ENCODE measurements at regions not wholly inside any gene's neighbourhood (a gene's known extent, or its start where the extent isn't known, plus 50 kb on each side); places are given as distances from the start of the nearest gene placed in this dataset.
"Not testable (repeated sequence)": the region's sequence is repeated elsewhere in the genome, so short reads cannot be mapped to it uniquely, and the experiment has no call there.

DNA sequence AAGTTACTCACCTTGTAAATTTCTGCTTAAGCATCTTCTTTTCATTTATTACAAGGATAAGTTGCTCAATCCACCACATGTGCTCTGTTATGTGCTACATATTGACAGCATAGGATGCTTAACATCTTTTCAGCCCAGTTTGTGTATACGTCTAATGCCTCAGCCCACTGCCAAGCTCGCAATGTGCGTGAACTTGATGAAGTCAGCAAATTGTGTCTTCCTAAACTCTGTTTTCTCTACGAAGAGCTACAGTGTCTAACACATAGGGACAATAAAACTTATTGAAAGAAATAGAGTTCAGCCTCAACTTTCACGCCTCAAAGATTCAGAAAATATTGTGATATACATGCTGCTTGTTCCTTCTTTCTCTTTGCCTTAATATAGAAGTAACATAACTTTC is 500.0 kb downstream of the TFAP2B start:
- DNase-seq (ENCODE audit: low spot score) = no peak

DNA sequence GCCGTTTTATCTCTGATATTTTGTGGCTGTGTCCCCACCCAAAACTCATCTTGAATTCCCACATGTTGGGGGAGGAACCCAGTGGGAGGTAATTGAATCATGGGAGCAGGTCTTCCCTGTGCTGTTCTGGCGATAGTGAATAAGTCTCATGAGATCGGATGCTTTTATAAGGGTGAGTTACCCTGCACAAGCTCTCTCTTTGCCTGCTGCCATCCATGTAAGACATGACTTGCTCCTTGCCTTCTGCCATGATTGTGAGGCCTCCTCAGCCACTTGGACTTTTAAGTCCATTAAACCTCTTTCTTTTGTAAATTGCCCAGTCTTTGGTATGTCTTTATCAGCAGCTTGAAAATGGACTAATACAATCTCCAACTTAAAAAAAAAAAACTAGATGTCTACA is 502.8 kb downstream of the TFAP2B start:
- DNase-seq (ENCODE audit: low spot score) = not testable (repeated sequence)

- DNase-seq (ENCODE audit: low spot score) = no peak
These were observed 503.8 kb downstream of the TFAP2B start for GRCh38 chr6:51322505-51322904.

DNA sequence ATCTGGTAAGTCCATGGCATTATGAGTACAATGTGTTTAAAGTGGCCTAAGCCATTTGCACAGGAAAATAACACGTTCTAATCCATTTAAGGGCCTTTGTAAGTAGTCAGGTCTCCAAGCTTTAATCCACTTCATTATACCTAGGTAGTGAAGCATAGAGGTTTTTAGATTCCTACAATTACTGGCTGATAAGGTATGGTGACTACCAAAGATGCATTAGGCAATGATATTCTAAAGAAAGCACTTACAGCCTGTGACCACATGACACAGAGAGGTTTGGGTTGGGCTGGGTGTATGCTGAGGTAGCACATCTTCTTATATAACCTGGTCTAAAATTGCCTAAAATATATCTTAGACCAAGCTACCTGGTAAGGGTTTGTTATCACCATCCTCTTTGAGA is 504.4 kb downstream of the TFAP2B start:
- no peak for DNase-seq (ENCODE audit: low spot score)

- DNase-seq (ENCODE audit: low spot score) = no peak
These were observed 512.3 kb downstream of the TFAP2B start for GRCh38 chr6:51330971-51331370.

DNA sequence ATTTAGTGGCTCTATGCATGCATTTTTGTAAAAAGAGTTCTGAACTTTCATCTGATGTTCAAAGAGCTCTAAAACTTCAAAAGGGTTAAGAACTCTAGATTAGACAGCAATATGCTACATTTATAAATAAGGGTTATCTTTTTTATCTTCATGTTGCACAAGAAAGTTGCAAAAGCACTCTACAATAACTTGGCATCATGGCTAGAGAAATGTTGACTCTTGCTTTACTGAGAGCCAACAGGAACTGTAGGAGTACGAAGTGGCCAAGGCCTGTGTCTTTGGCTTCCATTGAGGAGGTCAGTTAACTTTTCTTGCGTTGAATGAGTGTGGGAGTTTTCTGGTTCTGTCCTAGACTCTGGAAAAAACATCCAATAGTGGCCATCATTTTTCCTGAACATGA is 516.9 kb downstream of the TFAP2B start:
- no peak for DNase-seq (ENCODE audit: low spot score)

DNA sequence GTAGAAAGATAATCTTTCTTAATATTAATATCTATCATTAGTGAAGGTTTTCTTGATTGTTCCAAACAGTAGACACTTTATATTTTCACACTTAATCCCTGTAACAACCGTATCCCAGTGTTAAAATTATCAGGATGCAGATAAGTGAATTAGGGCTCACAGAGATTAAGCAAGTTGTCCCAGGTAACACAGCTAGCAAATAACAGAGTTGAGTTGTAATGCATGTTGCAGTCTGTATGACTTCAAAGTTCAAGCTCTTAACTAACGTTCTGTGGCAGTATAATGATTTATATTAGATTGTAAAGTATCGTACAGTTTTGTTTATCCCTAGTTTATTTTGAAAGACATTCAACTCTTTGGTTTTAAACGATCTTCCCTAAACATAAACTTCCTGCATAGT is 517.5 kb downstream of the TFAP2B start:
- no peak for DNase-seq (ENCODE audit: low spot score)

- DNase-seq (ENCODE audit: low spot score) = no peak
These were observed 518.6 kb downstream of the TFAP2B start for GRCh38 chr6:51337277-51337676.

GRCh38 chr6:51339108-51339507 is 520.4 kb downstream of the TFAP2B start:
- no peak for DNase-seq (ENCODE audit: low spot score)

DNA sequence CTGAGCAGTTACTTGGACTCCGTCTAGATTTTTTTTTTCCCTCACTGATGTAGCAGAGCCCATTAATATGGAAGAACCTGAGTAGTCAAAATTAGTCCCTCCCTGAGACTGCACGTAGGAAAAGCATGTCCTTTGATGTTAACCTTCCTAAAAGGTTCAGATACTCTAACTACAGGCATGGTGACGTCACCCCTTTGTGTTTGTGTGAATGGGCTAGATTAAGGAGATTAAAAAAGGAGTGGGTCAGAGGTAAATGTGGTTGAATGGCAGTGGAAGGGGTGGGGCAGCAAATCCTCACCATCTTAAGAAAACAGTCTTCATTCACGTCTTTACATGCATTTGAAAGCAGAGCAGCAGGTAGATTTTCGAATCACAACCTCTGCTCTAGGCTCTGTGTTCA is 521.1 kb downstream of the TFAP2B start:
- no peak for DNase-seq (ENCODE audit: low spot score)

DNA sequence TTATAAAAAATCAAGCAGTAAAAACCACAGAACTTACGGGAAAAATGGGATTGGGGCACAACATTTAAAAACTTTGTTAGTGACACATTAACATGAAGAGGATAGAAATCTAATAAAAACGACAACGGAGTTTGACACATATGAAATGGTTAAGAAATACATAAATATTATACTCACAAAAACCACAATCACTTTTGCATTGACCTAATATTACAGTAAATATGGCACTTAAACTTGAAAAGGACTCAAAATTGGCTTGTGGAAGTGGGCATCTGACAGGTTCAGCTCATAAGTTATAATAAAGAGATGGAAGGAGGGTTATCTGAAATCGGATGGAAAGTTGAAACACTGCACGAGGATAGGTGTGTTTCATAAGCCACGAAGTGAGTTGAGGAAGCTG is 523.7 kb downstream of the TFAP2B start:
- DNase-seq (ENCODE audit: low spot score) = no peak

DNA sequence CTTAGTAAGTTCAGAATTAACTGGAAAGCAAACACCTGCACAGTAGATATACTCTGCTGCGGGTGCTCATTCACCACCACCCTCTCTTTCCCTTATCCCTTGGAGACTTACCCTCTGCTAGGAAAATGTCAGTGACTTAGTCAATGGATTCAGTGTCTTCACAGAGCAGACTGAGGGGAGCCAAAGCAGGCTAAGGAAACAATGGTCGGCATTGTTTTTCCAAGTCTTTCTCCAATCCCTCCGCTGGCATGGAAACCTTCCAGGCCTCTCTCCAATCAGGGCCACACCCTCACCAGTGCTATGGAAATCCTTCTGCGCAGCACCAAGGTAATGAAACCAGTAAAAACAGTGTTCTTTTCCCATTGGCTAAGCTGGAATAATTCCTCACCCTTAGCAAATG is 531.2 kb downstream of the TFAP2B start:
- DNase-seq (ENCODE audit: low spot score) = peak; percentile 70

DNA sequence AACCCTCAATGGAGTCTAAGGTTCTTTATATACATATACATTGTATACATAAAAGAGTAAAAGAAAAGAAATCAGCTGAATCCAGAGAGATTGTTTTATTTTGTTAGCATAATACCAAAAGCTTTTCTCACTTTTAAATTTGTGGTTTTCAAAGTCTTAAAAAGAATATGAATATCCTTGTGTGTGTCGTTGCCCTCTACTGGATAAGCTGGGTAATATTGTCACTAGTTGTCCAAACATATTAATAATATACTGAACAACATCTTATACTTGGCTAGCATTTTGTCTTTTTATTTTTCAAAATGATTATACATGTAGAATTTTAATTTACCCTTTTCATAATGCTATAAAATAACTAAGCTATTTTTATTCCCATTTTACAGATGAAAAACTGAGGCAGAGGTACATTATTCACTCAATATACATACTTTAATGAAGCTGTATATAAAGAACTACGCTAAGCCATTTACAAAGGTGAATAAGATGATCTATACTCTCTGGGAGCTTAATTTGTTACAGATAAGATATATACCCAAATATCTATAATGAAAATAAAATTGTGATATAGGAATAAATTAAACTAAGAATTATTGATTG is 531.7 kb downstream of the TFAP2B start:
- DNase-seq (ENCODE audit: low spot score) = peak; percentile 7

GRCh38 chr6:51352506-51353029 is 533.9 kb downstream of the TFAP2B start:
- no peak for DNase-seq (ENCODE audit: low spot score)

DNA sequence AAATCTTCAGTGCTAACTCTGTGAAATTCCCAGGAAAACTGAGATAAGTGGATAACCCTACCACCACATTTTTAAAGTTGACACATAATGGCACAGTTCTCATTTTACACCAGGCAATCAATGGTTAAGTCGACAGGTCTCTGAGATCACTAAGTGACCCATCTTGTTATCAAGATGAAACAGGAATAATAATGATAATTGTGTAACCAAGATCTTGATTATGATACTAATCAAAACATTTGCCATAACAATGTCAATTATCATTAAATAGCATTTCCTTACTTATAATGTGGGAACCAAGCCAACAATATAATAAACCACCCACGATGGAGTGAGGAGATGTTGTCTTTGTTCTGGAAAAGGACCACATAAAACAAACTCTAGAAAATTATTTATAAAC is 541.6 kb downstream of the TFAP2B start:
- DNase-seq (ENCODE audit: low spot score) = no peak

DNA sequence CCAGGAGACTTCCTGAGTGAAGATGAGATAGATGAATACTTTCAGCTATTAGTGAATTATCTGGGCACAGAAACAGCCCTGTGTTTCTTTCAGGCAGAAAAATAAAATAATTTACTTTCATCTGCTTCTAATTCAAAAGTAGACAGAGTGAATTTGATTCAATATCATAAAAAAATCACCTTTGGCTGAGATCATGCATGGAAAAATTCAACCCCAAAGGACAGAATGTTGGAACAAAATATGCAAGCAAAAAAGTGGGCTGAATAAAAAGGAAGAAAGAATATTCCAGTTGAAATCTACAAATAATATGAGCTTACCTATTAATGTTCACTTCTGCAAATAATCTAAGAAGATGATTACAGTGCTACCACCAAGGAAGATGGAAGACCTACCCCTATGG is 546.9 kb downstream of the TFAP2B start:
- no peak for DNase-seq (ENCODE audit: low spot score)

DNA sequence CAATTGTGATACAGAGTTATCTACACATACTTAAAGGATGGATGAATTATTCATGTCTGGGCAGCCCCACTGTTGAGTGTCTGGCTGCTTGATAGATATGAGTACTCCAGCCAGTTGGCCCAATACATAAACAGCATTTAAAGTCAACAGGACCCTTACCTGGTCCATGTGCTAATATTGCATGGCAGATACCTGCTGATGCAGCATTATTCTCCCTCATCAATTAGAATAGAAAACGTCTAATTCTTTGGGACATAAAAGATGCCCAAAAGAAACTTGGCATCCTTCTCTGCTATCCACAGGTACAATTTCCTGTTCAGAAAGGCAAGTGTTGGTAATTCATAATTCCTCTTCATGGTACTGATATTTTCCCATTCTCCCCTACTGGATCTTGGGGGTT is 550.8 kb downstream of the TFAP2B start:
- DNase-seq (ENCODE audit: low spot score) = no peak

- DNase-seq (ENCODE audit: low spot score) = no peak
These were observed 564.2 kb downstream of the TFAP2B start for GRCh38 chr6:51382847-51383246.

DNA sequence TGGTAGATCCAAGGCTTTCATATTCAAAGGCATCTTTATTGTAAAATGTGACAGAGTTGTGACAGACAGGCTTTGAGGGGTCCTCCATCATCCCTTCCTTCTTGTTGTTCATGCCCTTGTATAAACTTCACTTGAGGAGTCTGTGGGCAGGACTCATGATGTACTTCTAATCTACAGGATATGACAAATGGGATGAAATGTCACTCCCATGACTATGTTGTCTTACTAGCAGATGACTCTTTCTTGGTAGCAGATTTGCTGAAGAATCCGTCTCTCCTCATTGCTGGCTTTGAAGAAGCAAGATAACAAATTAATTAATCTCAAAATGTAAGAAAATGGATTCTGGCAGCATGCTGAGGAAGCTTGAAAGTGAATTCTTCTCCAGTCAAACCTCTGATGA is 566.1 kb downstream of the TFAP2B start:
- DNase-seq (ENCODE audit: low spot score) = no peak

- no peak for DNase-seq (ENCODE audit: low spot score)
These were observed 567.7 kb downstream of the TFAP2B start for GRCh38 chr6:51386347-51386836.

DNA sequence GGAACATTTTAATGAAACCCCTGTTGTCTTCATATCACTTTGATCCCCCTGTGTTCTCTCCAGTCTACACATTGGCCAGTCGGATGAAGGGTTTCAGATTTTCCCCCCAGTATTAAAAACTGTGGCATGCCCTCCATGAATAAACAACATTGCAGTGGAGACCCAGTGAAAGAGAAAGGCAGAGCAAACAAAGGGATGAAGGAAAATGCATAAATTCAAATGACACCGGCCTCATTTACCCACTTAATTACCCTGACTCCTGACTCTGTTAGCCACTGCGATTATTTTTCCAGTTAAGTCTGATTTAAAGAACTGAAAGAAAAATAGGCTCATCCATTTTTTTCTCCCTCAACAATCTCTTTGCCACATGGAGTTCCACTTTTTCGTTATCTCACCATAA is 569.2 kb downstream of the TFAP2B start:
- DNase-seq (ENCODE audit: low spot score) = no peak

GRCh38 chr6:51394061-51394460 is 575.4 kb downstream of the TFAP2B start:
- no peak for DNase-seq (ENCODE audit: low spot score)

GRCh38 chr6:51396583-51396982 is 577.9 kb downstream of the TFAP2B start:
- no peak for DNase-seq (ENCODE audit: low spot score)

GRCh38 chr6:51398064-51398705 is 579.5 kb downstream of the TFAP2B start:
- no peak for DNase-seq (ENCODE audit: low spot score)

All from globus pallidus (tissue), 1 donor.